Activated CD4-positive, alpha-beta T cell treated with anti-CD3 and anti-CD28 coated beads for 36 hours (primary cell): ENCODE measurements at regions not wholly inside any gene's neighbourhood (a gene's known extent, or its start where the extent isn't known, plus 50 kb on each side); places are given as distances from the start of the nearest gene placed in this dataset.
"Not testable (repeated sequence)": the region's sequence is repeated elsewhere in the genome, so short reads cannot be mapped to it uniquely, and the experiment has no call there.

Source experiments
- ATAC-seq: fragments of 200-7000 bp; cut with Tn5 transposase; one replicate; pipeline ENCODE4 v1.10.0; 2021; ENCODE audit warnings: mild to moderate bottlenecking, moderate library complexity
- CTCF ChIA-PET: fragments of 350-600 bp; sonication (Branson Sonifier 250); formaldehyde crosslinking; loops from one replicate; lab custom pipeline; 2021; ENCODE audit warnings: antibody characterized with exemption; lab: Charles Lee
- POLR2A ChIA-PET: fragments of 350-600 bp; sonication (Branson Sonifier 250); formaldehyde crosslinking; loops from one replicate; lab custom pipeline; 2021; ENCODE audit warnings: antibody characterized with exemption, inconsistent platforms; lab: Charles Lee
- DNase-seq: peaks from one replicate; pipeline ENCODE4 v3.0.0-alpha.2; 2020
- H3K27ac Mint-ChIP-seq: one replicate; pipeline ENCODE4 v1.8.0; 2021; ENCODE audit warnings: mixed read lengths
- H3K27me3 Mint-ChIP-seq: one replicate; pipeline ENCODE4 v1.8.0; 2021; ENCODE audit warnings: mixed read lengths
- H3K36me3 Mint-ChIP-seq: one replicate; pipeline ENCODE4 v1.8.0; 2021; ENCODE audit warnings: low read depth, mixed read lengths
- H3K4me1 Mint-ChIP-seq: one replicate; pipeline ENCODE4 v1.8.0; 2021; ENCODE audit warnings: mixed read lengths
- H3K4me3 Mint-ChIP-seq: one replicate; pipeline ENCODE4 v1.8.0; 2021; ENCODE audit warnings: mild to moderate bottlenecking, moderate library complexity, mixed read lengths
- H3K9me3 Mint-ChIP-seq: one replicate; pipeline ENCODE4 v1.8.0; 2021; ENCODE audit warnings: low read depth, mixed read lengths
- intact Hi-C, 2 experiments: fragments of 100-400 bp; cut with DNase I in 1 of 2; cut with micrococcal nuclease in 1 of 2; formaldehyde crosslinking; loops; one replicate each; pipeline versions ENCODE4 v1.14.2 to v1.15.1; 2022 to 2024; cut with DNase I, micrococcal nuclease

DNA sequence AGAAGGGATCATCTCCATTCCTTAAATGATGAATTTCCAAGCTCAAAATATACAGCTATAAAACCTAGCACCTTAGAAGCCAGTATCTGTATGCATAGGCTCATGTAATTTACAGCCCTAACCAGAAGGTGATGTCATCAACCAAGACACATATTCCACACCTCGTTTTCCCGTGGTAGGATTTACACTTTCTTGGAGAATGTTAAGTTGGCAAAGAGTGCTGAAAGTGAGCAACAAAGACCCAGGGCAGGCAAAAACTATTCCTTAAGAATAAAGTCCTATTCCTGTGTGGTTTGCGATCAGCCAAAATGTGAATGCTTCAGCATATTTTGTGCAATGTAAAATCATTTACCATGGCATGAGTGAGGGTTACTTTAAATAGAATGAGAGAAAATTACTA, 247.1 kb downstream of the OSR1 start:
- ATAC-seq (no peak), DNase-seq (no peak)
- Mint-ChIP-seq H3K27ac (no peak overlapping the region), H3K27me3 (peaks cover 3% of the 10 kb centered on the region), H3K4me1 (no peaks in the 10 kb centered on the region), H3K36me3 (no peaks in the 10 kb centered on the region), H3K4me3 (no peak overlapping the region), H3K9me3 (no peaks in the 10 kb centered on the region)
- CTCF ChIA-PET, result interaction anchor here (0.7 kb wide), 1 partner anchor 195 kb away, joined by 3 read pairs; no protein-coding TSS in a partner anchor
- POLR2A ChIA-PET, result no interaction called here
- intact Hi-C loops, result no loop called here

GRCh38 chr2:19109518-19109917, 248.9 kb downstream of the OSR1 start:
- POLR2A ChIA-PET, result no interaction called here
- Mint-ChIP-seq H3K27me3 (peaks cover 3% of the 10 kb centered on the region), H3K36me3 (no peaks in the 10 kb centered on the region), H3K9me3 (no peaks in the 10 kb centered on the region), H3K4me3 (no peak overlapping the region), H3K27ac (no peak overlapping the region), H3K4me1 (no peaks in the 10 kb centered on the region)
- CTCF ChIA-PET, result no interaction called here
- no peak for ATAC-seq
- intact Hi-C loops, result no loop called here
- no peak for DNase-seq

GRCh38 chr2:19106376-19106775, 252.0 kb downstream of the OSR1 start:
- ATAC-seq (no peak), DNase-seq (no peak)
- H3K4me1 Mint-ChIP-seq, result no peaks in the 10 kb centered on the region
- ChIA-PET CTCF (no interaction called here), POLR2A (no interaction called here)
- H3K9me3 Mint-ChIP-seq, result no peaks in the 10 kb centered on the region
- no peak overlapping the region for H3K4me3 Mint-ChIP-seq
- no peaks in the 10 kb centered on the region for H3K27me3 Mint-ChIP-seq
- H3K27ac Mint-ChIP-seq, result no peak overlapping the region
- H3K36me3 Mint-ChIP-seq, result no peaks in the 10 kb centered on the region
- intact Hi-C loops, result no loop called here

GRCh38 chr2:19104503-19104902, 253.9 kb downstream of the OSR1 start:
- no peak overlapping the region for H3K27ac Mint-ChIP-seq
- no peak for ATAC-seq
- H3K9me3 Mint-ChIP-seq, result no peaks in the 10 kb centered on the region
- H3K27me3 Mint-ChIP-seq, result no peaks in the 10 kb centered on the region
- intact Hi-C loops, result no loop called here
- no peak overlapping the region for H3K4me3 Mint-ChIP-seq
- no peak for DNase-seq
- H3K36me3 Mint-ChIP-seq, result no peaks in the 10 kb centered on the region
- ChIA-PET POLR2A (no interaction called here), CTCF (no interaction called here)
- H3K4me1 Mint-ChIP-seq, result no peaks in the 10 kb centered on the region

DNA sequence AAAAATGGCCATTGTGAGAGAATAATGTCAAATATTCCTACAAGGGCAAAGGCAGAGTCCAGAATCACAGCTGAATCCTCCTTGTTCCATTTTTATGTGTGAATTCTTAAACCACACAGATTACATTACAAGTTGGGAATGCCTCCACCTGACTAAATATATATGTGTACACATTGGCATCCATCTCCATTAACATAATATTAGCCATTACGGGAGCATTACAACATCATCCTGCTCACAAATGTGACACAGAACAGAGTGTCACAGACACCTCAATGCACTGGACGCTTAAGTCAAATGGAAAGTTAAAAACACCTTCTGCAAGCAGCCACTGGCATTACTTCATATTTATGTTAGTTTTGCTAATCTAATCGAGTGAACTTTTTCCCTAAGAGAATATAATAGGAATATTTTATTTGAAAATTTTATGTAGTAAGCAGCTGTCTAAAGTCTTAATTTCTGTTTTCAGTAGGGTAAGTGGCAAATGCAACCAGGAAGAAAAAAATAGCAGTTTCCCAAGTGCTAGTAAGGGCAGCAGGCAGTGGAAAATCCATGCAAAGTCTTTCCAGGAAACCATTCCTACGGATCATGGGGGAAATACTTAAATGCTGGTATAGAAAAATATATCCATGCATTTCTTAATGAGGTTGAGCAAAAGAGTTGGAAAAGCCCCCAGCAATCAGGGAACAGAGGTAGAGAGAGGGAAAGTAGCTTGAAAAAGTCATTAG, 255.6 kb downstream of the OSR1 start:
- intact Hi-C loops, result no loop called here
- DNase-seq (no peak), ATAC-seq (no peak)
- H3K9me3 Mint-ChIP-seq, result no peaks in the 10 kb centered on the region
- ChIA-PET POLR2A (no interaction called here), CTCF (interaction anchor here (0.8 kb wide), 1 partner anchor 29 kb away, joined by 3 read pairs; no protein-coding TSS in a partner anchor)
- no peak overlapping the region for H3K4me3 Mint-ChIP-seq
- no peaks in the 10 kb centered on the region for H3K4me1 Mint-ChIP-seq
- no peaks in the 10 kb centered on the region for H3K27me3 Mint-ChIP-seq
- no peaks in the 10 kb centered on the region for H3K36me3 Mint-ChIP-seq
- H3K27ac Mint-ChIP-seq, result no peak overlapping the region

DNA sequence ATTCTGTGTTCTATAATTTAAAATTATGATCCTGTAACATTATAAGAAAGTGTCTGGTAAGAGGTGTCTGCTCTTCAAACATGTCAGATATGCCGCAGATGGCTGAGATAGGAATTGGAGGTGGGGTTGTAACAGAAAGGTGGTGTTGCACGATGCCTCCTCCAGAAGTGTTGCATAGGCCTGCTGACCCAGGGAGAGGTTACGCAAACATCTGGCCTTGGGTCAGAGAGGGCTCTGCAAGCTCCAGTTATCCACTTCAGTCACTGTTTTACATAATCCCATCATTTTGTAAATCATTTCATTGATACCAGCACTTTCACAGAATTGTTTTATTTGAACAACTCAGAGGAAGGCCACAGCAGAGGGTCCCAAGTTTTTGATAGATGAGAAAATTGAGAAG, 256.5 kb downstream of the OSR1 start:
- intact Hi-C loops, result no loop called here
- Mint-ChIP-seq H3K36me3 (no peaks in the 10 kb centered on the region), H3K27me3 (no peaks in the 10 kb centered on the region), H3K27ac (no peak overlapping the region), H3K9me3 (no peaks in the 10 kb centered on the region), H3K4me3 (no peak overlapping the region), H3K4me1 (no peaks in the 10 kb centered on the region)
- no peak for DNase-seq
- ATAC-seq, result no peak
- ChIA-PET CTCF (no interaction called here), POLR2A (no interaction called here)

GRCh38 chr2:19100570-19100969, 257.9 kb downstream of the OSR1 start:
- POLR2A ChIA-PET, result no interaction called here
- CTCF ChIA-PET, result no interaction called here

DNA sequence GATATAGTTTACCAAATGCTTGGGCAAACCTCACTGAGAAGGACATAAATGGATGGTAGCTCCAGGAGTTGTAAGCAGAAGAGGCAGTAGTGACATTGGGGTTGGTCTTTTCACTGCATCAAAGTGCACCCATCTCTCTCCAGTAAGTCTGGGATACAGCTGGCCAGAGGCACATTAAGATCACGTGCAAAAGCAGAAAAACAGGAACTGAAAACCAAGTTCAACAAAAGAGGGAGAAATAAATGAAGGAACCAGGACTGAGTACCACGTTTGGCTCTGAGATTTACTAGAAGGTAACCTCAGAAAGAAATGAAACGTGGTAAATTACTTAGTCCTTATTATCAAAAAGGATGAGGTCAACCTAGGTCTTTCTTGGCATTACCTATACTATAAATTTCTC, 259.2 kb downstream of the OSR1 start:
- no peaks in the 10 kb centered on the region for H3K36me3 Mint-ChIP-seq
- POLR2A ChIA-PET, result no interaction called here
- H3K4me1 Mint-ChIP-seq, result no peaks in the 10 kb centered on the region
- no peak overlapping the region for H3K4me3 Mint-ChIP-seq
- H3K27ac Mint-ChIP-seq, result no peak overlapping the region
- DNase-seq (no peak), ATAC-seq (no peak)
- intact Hi-C loops, result no loop called here
- H3K9me3 Mint-ChIP-seq, result no peaks in the 10 kb centered on the region
- H3K27me3 Mint-ChIP-seq, result no peaks in the 10 kb centered on the region
- CTCF ChIA-PET, result interaction anchor here (0.6 kb wide), 2 partner anchors 9 to 505 kb away, joined by 3 to 4 read pairs; no protein-coding TSS in a partner anchor

More at GRCh38 chr2:19100570-19100969, 257.9 kb downstream of the OSR1 start:
- Mint-ChIP-seq H3K9me3 (no peaks in the 10 kb centered on the region), H3K36me3 (no peaks in the 10 kb centered on the region), H3K27me3 (no peaks in the 10 kb centered on the region), H3K27ac (no peak overlapping the region), H3K4me3 (no peak overlapping the region), H3K4me1 (no peaks in the 10 kb centered on the region)
- intact Hi-C loops, result no loop called here
- no peak for ATAC-seq
- no peak for DNase-seq

GRCh38 chr2:19098467-19099160, 259.8 kb downstream of the OSR1 start:
- no peaks in the 10 kb centered on the region for H3K9me3 Mint-ChIP-seq
- intact Hi-C loops, result no loop called here
- H3K4me1 Mint-ChIP-seq, result no peaks in the 10 kb centered on the region
- no peak for ATAC-seq
- H3K4me3 Mint-ChIP-seq, result no peak overlapping the region
- H3K36me3 Mint-ChIP-seq, result no peaks in the 10 kb centered on the region
- CTCF ChIA-PET, result interaction anchor here (0.6 kb wide), 2 partner anchors 8 to 504 kb away, joined by 3 to 4 read pairs; no protein-coding TSS in a partner anchor
- POLR2A ChIA-PET, result no interaction called here
- no peak overlapping the region for H3K27ac Mint-ChIP-seq
- H3K27me3 Mint-ChIP-seq, result no peaks in the 10 kb centered on the region
- DNase-seq, result no peak

GRCh38 chr2:19089476-19089875, 268.9 kb downstream of the OSR1 start:
- DNase-seq, H3K27me3 Mint-ChIP-seq, POLR2A ChIA-PET, intact Hi-C loops, H3K36me3 Mint-ChIP-seq, H3K27ac Mint-ChIP-seq, H3K4me1 Mint-ChIP-seq, ATAC-seq, H3K4me3 Mint-ChIP-seq: not testable (repeated sequence)
- peaks cover 17% of the 10 kb centered on the region for H3K9me3 Mint-ChIP-seq
- CTCF ChIA-PET, result interaction anchor here (0.7 kb wide), 1 partner anchor 189 kb away, joined by 3 read pairs; no protein-coding TSS in a partner anchor

GRCh38 chr2:19086231-19086651, 272.2 kb downstream of the OSR1 start:
- DNase-seq (no peak), ATAC-seq (no peak)
- ChIA-PET CTCF (no interaction called here), POLR2A (no interaction called here)
- Mint-ChIP-seq H3K36me3 (peaks cover 2% of the 10 kb centered on the region), H3K4me3 (no peak overlapping the region), H3K4me1 (no peaks in the 10 kb centered on the region), H3K9me3 (peaks cover 5% of the 10 kb centered on the region), H3K27ac (no peak overlapping the region), H3K27me3 (no peaks in the 10 kb centered on the region)
- intact Hi-C loops, result no loop called here

DNA sequence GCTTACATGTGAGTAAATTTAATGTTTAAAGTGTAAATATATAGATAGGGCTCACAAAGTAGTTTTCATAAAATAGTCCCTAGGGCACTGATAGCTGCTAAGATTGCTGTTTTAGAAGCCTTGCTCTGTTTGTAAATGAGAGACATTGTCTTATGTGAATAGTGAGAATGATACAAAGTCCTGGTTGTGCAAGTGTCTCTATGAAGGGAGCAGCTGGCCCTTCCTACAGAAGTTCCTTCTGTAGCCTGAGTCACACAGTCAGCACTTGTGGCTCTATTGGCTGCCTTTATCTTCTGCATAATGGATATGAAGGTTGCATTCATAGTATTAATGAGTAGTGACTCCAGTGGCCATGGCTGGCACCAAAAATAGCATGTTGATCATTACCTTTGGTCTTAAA, 279.7 kb downstream of the OSR1 start:
- no peaks in the 10 kb centered on the region for H3K27me3 Mint-ChIP-seq
- H3K4me3 Mint-ChIP-seq, result no peak overlapping the region
- ChIA-PET CTCF (no interaction called here), POLR2A (no interaction called here)
- H3K4me1 Mint-ChIP-seq, result no peaks in the 10 kb centered on the region
- H3K27ac Mint-ChIP-seq, result no peak overlapping the region
- DNase-seq, result no peak
- no peaks in the 10 kb centered on the region for H3K9me3 Mint-ChIP-seq
- no peak for ATAC-seq
- intact Hi-C loops, result no loop called here
- no peaks in the 10 kb centered on the region for H3K36me3 Mint-ChIP-seq
